ENCODE measurements at regions not wholly inside any gene's neighbourhood (a gene's known extent, or its start where the extent isn't known, plus 50 kb on each side); places are given as distances from the start of the nearest gene placed in this dataset.
A peak's percentile ranks its signal among the peaks of the same experiment; 100 is the strongest.

- DNase-seq = peak; percentile 12
- no peaks in the 10 kb centered on the region for H3K9me3 ChIP-seq
- no peaks in the 10 kb centered on the region for H3K4me1 ChIP-seq
- no peak overlapping the region for H3K27ac ChIP-seq
- H3K27me3 ChIP-seq = no peaks in the 10 kb centered on the region
- H3K4me3 ChIP-seq = no peak overlapping the region
- no peak for ATAC-seq
- TF ChIP-seq CTCF (IDR thresholded peaks at IDR 0.05) = no peak
- H3K36me3 ChIP-seq = no peaks in the 10 kb centered on the region
- intact Hi-C loops (cut with DNase I) = no loop called here
Observed at GRCh38 chr9:134516464-134516863, 125.1 kb upstream of the COL5A1 start.

- DNase-seq (peak; percentile 59), ATAC-seq (no peak)
- H3K27ac ChIP-seq = no peak overlapping the region
- H3K36me3 ChIP-seq = no peaks in the 10 kb centered on the region
- H3K4me3 ChIP-seq = no peak overlapping the region
- intact Hi-C loops (cut with DNase I) = no loop called here
- TF ChIP-seq CTCF (IDR thresholded peaks at IDR 0.05) = no peak
- H3K27me3 ChIP-seq = no peaks in the 10 kb centered on the region
- H3K4me1 ChIP-seq = no peaks in the 10 kb centered on the region
- no peaks in the 10 kb centered on the region for H3K9me3 ChIP-seq
Observed at GRCh38 chr9:134517069-134517680, 124.4 kb upstream of the COL5A1 start.

GRCh38 chr9:134518004-134518606, 123.5 kb upstream of the COL5A1 start:
- Histone ChIP-seq H3K9me3 (no peaks in the 10 kb centered on the region), H3K36me3 (no peaks in the 10 kb centered on the region), H3K4me1 (no peaks in the 10 kb centered on the region), H3K27me3 (no peaks in the 10 kb centered on the region), H3K4me3 (no peak overlapping the region), H3K27ac (no peak overlapping the region)
- intact Hi-C loops (cut with DNase I) = no loop called here
- ATAC-seq = no peak
- DNase-seq = peak; percentile 58
- TF ChIP-seq CTCF (IDR thresholded peaks at IDR 0.05) = no peak

GRCh38 chr9:134519375-134520070, 122.1 kb upstream of the COL5A1 start:
- Histone ChIP-seq H3K27me3 (no peaks in the 10 kb centered on the region), H3K4me1 (no peaks in the 10 kb centered on the region), H3K36me3 (no peaks in the 10 kb centered on the region), H3K4me3 (no peak overlapping the region), H3K27ac (no peak overlapping the region), H3K9me3 (no peaks in the 10 kb centered on the region)
- no peak for TF ChIP-seq CTCF (IDR thresholded peaks at IDR 0.05)
- intact Hi-C loops (cut with DNase I) = no loop called here
- ATAC-seq (peak; percentile 11), DNase-seq (peak; percentile 47)

GRCh38 chr9:134521817-134522501, 119.6 kb upstream of the COL5A1 start:
- intact Hi-C loops (cut with DNase I) = no loop called here
- Histone ChIP-seq H3K27ac (no peak overlapping the region), H3K4me3 (no peak overlapping the region), H3K27me3 (no peaks in the 10 kb centered on the region), H3K9me3 (no peaks in the 10 kb centered on the region), H3K4me1 (no peaks in the 10 kb centered on the region), H3K36me3 (no peaks in the 10 kb centered on the region)
- DNase-seq (peak; percentile 49), ATAC-seq (no peak)
- TF ChIP-seq CTCF (IDR thresholded peaks at IDR 0.05) = no peak
